H9 (cell line): ENCODE measurements at regions not wholly inside any gene's neighbourhood (a gene's known extent, or its start where the extent isn't known, plus 50 kb on each side); places are given as distances from the start of the nearest gene placed in this dataset.

Experiments used
- DNase-seq: peaks from one replicate; pipeline ENCODE4 v3.0.0-alpha.2; 2017
- H2AFZ ChIP-seq: one replicate; pipeline ENCODE4 v1.6.1; 2013; ENCODE audit warnings: mild to moderate bottlenecking, low read length, control low read depth, moderate library complexity
- H2AK5ac ChIP-seq: 2 replicates; pipeline ENCODE4 v1.6.1; 2013; ENCODE audit warnings: low read length, control low read depth, mixed read lengths; ENCODE audit not compliant: insufficient read length
- H2BK120ac ChIP-seq: one replicate; pipeline ENCODE4 v1.6.1; 2013; ENCODE audit warnings: low read depth, mild to moderate bottlenecking, low read length, control low read depth, inconsistent platforms; ENCODE audit not compliant: poor library complexity, severe bottlenecking
- H2BK12ac ChIP-seq: 2 replicates; pipeline ENCODE4 v1.6.1; 2013; ENCODE audit warnings: low read length, control low read depth, mixed read lengths, low read depth; ENCODE audit not compliant: insufficient read length
- H2BK15ac ChIP-seq: 2 replicates; pipeline ENCODE4 v1.6.1; 2013; ENCODE audit warnings: low read depth, low read length, control low read depth
- H2BK20ac ChIP-seq: one replicate; pipeline ENCODE4 v1.6.1; 2013; ENCODE audit warnings: low read depth, mild to moderate bottlenecking, low read length, control low read depth, inconsistent platforms; ENCODE audit not compliant: poor library complexity, severe bottlenecking
- H2BK5ac ChIP-seq: 2 replicates; pipeline ENCODE4 v1.6.1; 2013; ENCODE audit warnings: low read length, control low read depth, mixed read lengths; ENCODE audit not compliant: insufficient read length
- H3K14ac ChIP-seq: 2 replicates; pipeline ENCODE4 v1.6.1; 2013; ENCODE audit warnings: low read length, control low read depth; ENCODE audit not compliant: insufficient read depth
- H3K18ac ChIP-seq: 2 replicates; pipeline ENCODE4 v1.6.1; 2013; ENCODE audit warnings: low read depth, mild to moderate bottlenecking, mixed read lengths, low read length, control low read depth; ENCODE audit not compliant: insufficient read length
- H3K23ac ChIP-seq: 2 replicates; pipeline ENCODE4 v1.6.1; 2013; ENCODE audit warnings: low read length, control low read depth, mixed read lengths, low read depth; ENCODE audit not compliant: insufficient read length
- H3K23me2 ChIP-seq: 2 replicates; pipeline ENCODE4 v1.6.1; 2013; ENCODE audit warnings: low read depth, mild to moderate bottlenecking, mixed read lengths, low read length, control low read depth; ENCODE audit not compliant: insufficient read length, poor library complexity, severe bottlenecking
- H3K27ac ChIP-seq: 2 replicates; pipeline ENCODE4 v1.5.1; 2013; ENCODE audit warnings: low read length, control low read depth, mixed read lengths, low read depth; ENCODE audit not compliant: insufficient read length
- H3K27me3 ChIP-seq: 2 replicates; pipeline ENCODE4 v1.6.1; 2013; ENCODE audit warnings: low read length, control low read depth, inconsistent platforms; ENCODE audit not compliant: insufficient read depth
- H3K4ac ChIP-seq: 2 replicates; pipeline ENCODE4 v1.6.1; 2013; ENCODE audit warnings: low read depth, mild to moderate bottlenecking, control low read depth, inconsistent platforms, low read length, moderate library complexity
- H3K4me1 ChIP-seq: 2 replicates; pipeline ENCODE4 v1.6.1; 2013; ENCODE audit warnings: low read length, control low read depth, inconsistent platforms; ENCODE audit not compliant: insufficient read depth
- H3K4me2 ChIP-seq: 2 replicates; pipeline ENCODE4 v1.6.1; 2013; ENCODE audit warnings: low read length, control low read depth, mixed read lengths; ENCODE audit not compliant: insufficient read length, insufficient read depth
- H3K56ac ChIP-seq: 2 replicates; pipeline ENCODE4 v1.6.1; 2013; ENCODE audit warnings: low read depth, mild to moderate bottlenecking, mixed read lengths, low read length, control low read depth; ENCODE audit not compliant: insufficient read length
- H3K79me1 ChIP-seq: 2 replicates; pipeline ENCODE4 v1.6.1; 2013; ENCODE audit warnings: low read depth, mild to moderate bottlenecking, moderate library complexity, low read length, control low read depth, inconsistent platforms; ENCODE audit not compliant: insufficient read depth, poor library complexity, severe bottlenecking
- H3K79me2 ChIP-seq: 2 replicates; pipeline ENCODE4 v1.6.1; 2013; ENCODE audit warnings: low read length, control low read depth, inconsistent platforms; ENCODE audit not compliant: insufficient read depth
- H3K9ac ChIP-seq: 2 replicates; pipeline ENCODE4 v1.6.1; 2013; ENCODE audit warnings: low read length, control low read depth, mixed read lengths; ENCODE audit not compliant: insufficient read length; ENCODE audit errors: extremely low read depth
- H3K9me3 ChIP-seq: one replicate; pipeline ENCODE4 v1.6.1; 2013; ENCODE audit warnings: low read depth, low read length, inconsistent platforms; ENCODE audit not compliant: control insufficient read depth
- H3T11ph ChIP-seq: one replicate; pipeline ENCODE4 v1.6.1; 2013; ENCODE audit warnings: mild to moderate bottlenecking, low read length, control low read depth, inconsistent platforms
- H4K20me1 ChIP-seq: one replicate; pipeline ENCODE4 v1.6.1; 2013; ENCODE audit not compliant: control insufficient read depth, insufficient read length, insufficient read depth
- H4K5ac ChIP-seq: 2 replicates; pipeline ENCODE4 v1.6.1; 2013; ENCODE audit warnings: low read depth, mild to moderate bottlenecking, mixed read lengths, low read length, control low read depth; ENCODE audit not compliant: insufficient read length
- H4K8ac ChIP-seq: replicated peaks from 2 replicates; pipeline ENCODE4 v1.6.1; 2013; ENCODE audit warnings: low read length, control low read depth, mixed read lengths, low read depth; ENCODE audit not compliant: insufficient read length
- H4K91ac ChIP-seq: 2 replicates; pipeline ENCODE4 v1.6.1; 2013; ENCODE audit warnings: low read depth, mild to moderate bottlenecking, moderate library complexity, mixed read lengths, low read length, control low read depth; ENCODE audit not compliant: insufficient read length
- H3K27ac Mint-ChIP-seq, 3 experiments: 2 replicates in 2 of 3; 3 replicates in 1 of 3; pipeline ENCODE4 v1.8.0; 2020 to 2021; ENCODE audit warnings: mixed read lengths in 3 of 3, mild to moderate bottlenecking in 1 of 3, moderate library complexity in 1 of 3
- H3K27me3 Mint-ChIP-seq: 2 replicates; pipeline ENCODE4 v1.8.0; 2021; ENCODE audit warnings: low read depth, mild to moderate bottlenecking, moderate library complexity, mixed read lengths
- H3K36me3 Mint-ChIP-seq, 3 experiments: 2 replicates in 2 of 3; 3 replicates in 1 of 3; pipeline ENCODE4 v1.8.0; 2020 to 2021; ENCODE audit warnings: low read depth in 3 of 3, mixed read lengths in 3 of 3; ENCODE audit not compliant: insufficient read depth in 1 of 3
- H3K4me1 Mint-ChIP-seq, 2 experiments: 2 replicates each; pipeline ENCODE4 v1.8.0; 2020; ENCODE audit warnings: mixed read lengths in 2 of 2
- H3K4me3 Mint-ChIP-seq, 2 experiments: 2 replicates in 1 of 2; 3 replicates in 1 of 2; pipeline ENCODE4 v1.8.0; 2020 to 2021; ENCODE audit warnings: mild to moderate bottlenecking in 2 of 2, mixed read lengths in 2 of 2, moderate library complexity in 1 of 2
- H3K9me3 Mint-ChIP-seq, 2 experiments: 2 replicates in 1 of 2; 3 replicates in 1 of 2; pipeline ENCODE4 v1.8.0; 2020; ENCODE audit warnings: mild to moderate bottlenecking in 2 of 2, mixed read lengths in 2 of 2, moderate library complexity in 1 of 2
- WGBS: extraction: QIAGEN DNeasy Blood & Tissue Kit; methylation state at CpG from one replicate; pipeline ENCODE4 v1.1.7; 2013; ENCODE audit warnings: missing lambda C conversion rate, low lambda C conversion rate, mixed read lengths; ENCODE audit not compliant: insufficient read length; ENCODE audit errors: extremely low coverage; 5-methylcytosine and 5-hydroxymethylcytosine counted together
- TF ChIP-seq, protein P1 (sequence below): fragments of 200-600 bp; sonication (generic); conservative IDR thresholded peaks from 3 replicates; pipeline ENCODE4 v1.8.0; 2021; ENCODE audit warnings: antibody characterized with exemption, mild to moderate bottlenecking

GRCh38 chr2:207474863-207475485, 54.8 kb upstream of the CREB1 start:
- Histone ChIP-seq H3K23me2 (no peaks in the 10 kb centered on the region), H2BK5ac (no peak overlapping the region), H3K79me1 (no peaks in the 10 kb centered on the region), H2BK12ac (no peak overlapping the region), H3K4me2 (no peak overlapping the region), H2BK15ac (no peak overlapping the region), H3K79me2 (no peaks in the 10 kb centered on the region), H3K56ac (no peak overlapping the region), H3K4me1 (peaks cover 9% of the 10 kb centered on the region; the same call in 1 of the 2 replicates), H4K20me1 (no peaks in the 10 kb centered on the region), H2AK5ac (no peak overlapping the region), H3K27me3 (no peaks in the 10 kb centered on the region), H4K91ac (no peak overlapping the region), H3K18ac (no peak overlapping the region), H4K8ac (no peak overlapping the region), H2BK20ac (no peak overlapping the region), H3K9ac (no peak overlapping the region), H3K4ac (no peak overlapping the region), H3K14ac (no peak overlapping the region), H3K23ac (no peak overlapping the region), H2AFZ (no peak overlapping the region), H4K5ac (no peak overlapping the region), H3T11ph (no peak overlapping the region), H3K9me3 (no peaks in the 10 kb centered on the region), H3K27ac (no peak overlapping the region), H2BK120ac (no peak overlapping the region)
- H3K4me1 Mint-ChIP-seq: peaks cover 33 to 40% of the 10 kb centered on the region in 2 experiments
- H3K4me3 Mint-ChIP-seq: no peak overlapping the region
- no peaks in the 10 kb centered on the region for H3K36me3 Mint-ChIP-seq
- peak overlapping the region in 1 of 3 experiments; percentile 32; a peak in 1 of 7 replicates for H3K27ac Mint-ChIP-seq
- H3K27me3 Mint-ChIP-seq: no peaks in the 10 kb centered on the region; the same call in 1 of the 2 replicates
- H3K9me3 Mint-ChIP-seq: no peaks in the 10 kb centered on the region
- no CpG with 5 or more reads among the region's 13 CpGs for WGBS
- DNase-seq: no peak
- TF ChIP-seq, protein P1, sequence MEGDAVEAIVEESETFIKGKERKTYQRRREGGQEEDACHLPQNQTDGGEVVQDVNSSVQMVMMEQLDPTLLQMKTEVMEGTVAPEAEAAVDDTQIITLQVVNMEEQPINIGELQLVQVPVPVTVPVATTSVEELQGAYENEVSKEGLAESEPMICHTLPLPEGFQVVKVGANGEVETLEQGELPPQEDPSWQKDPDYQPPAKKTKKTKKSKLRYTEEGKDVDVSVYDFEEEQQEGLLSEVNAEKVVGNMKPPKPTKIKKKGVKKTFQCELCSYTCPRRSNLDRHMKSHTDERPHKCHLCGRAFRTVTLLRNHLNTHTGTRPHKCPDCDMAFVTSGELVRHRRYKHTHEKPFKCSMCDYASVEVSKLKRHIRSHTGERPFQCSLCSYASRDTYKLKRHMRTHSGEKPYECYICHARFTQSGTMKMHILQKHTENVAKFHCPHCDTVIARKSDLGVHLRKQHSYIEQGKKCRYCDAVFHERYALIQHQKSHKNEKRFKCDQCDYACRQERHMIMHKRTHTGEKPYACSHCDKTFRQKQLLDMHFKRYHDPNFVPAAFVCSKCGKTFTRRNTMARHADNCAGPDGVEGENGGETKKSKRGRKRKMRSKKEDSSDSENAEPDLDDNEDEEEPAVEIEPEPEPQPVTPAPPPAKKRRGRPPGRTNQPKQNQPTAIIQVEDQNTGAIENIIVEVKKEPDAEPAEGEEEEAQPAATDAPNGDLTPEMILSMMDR: peak; percentile 85
